ENCODE measurements at regions not wholly inside any gene's neighbourhood (a gene's known extent, or its start where the extent isn't known, plus 50 kb on each side); places are given as distances from the start of the nearest gene placed in this dataset.

DNA sequence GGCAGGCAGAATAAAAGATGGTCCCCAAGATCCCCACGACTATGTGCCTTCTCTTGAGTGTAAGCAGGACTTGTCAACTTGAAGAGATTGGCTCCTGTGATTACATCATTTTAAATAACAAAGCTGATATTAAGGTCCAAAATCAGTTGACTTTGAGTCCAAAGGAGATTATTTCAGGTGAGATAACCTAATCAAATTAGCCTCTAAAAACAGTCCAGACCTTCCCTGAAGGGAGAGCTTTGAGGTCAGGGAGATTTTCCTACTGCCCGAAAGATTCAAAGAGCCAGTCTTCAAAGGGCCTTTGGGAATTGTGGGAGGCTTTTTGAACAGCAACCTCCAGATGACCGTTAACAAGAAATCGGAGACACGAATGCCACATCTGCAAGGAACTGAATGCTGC is 51.5 kb upstream of the NCAM2 start:
- TF ChIP-seq POLR2AphosphoS5 (IDR thresholded peaks at IDR 0.05) (no peak), POLR2A (IDR thresholded peaks at IDR 0.05) (no peak), EP300 (IDR thresholded peaks at IDR 0.05) (no peak)
- TF ChIP-seq, protein P1, sequence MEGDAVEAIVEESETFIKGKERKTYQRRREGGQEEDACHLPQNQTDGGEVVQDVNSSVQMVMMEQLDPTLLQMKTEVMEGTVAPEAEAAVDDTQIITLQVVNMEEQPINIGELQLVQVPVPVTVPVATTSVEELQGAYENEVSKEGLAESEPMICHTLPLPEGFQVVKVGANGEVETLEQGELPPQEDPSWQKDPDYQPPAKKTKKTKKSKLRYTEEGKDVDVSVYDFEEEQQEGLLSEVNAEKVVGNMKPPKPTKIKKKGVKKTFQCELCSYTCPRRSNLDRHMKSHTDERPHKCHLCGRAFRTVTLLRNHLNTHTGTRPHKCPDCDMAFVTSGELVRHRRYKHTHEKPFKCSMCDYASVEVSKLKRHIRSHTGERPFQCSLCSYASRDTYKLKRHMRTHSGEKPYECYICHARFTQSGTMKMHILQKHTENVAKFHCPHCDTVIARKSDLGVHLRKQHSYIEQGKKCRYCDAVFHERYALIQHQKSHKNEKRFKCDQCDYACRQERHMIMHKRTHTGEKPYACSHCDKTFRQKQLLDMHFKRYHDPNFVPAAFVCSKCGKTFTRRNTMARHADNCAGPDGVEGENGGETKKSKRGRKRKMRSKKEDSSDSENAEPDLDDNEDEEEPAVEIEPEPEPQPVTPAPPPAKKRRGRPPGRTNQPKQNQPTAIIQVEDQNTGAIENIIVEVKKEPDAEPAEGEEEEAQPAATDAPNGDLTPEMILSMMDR (IDR thresholded peaks at IDR 0.05) = no peak

All from gastroesophageal sphincter (tissue), 3 donors.